GM12873 (cell line): ENCODE measurements at regions not wholly inside any gene's neighbourhood (a gene's known extent, or its start where the extent isn't known, plus 50 kb on each side); places are given as distances from the start of the nearest gene placed in this dataset.

ENCODE experiments used
- CTCF ChIP-seq: IDR thresholded peaks from 2 replicates; pipeline ENCODE4 v1.5.1; 2012; ENCODE audit warnings: low read depth, mild to moderate bottlenecking, moderate library complexity, low read length, control low read depth; ENCODE audit not compliant: insufficient read depth; ENCODE audit errors: missing control alignments

- no peak for TF ChIP-seq CTCF
Measured at GRCh38 chr12:92032101-92032500, 113.5 kb downstream of the BTG1 start.

- TF ChIP-seq CTCF = no peak
Measured at GRCh38 chr12:92030618-92031017, 115.0 kb downstream of the BTG1 start.

GRCh38 chr12:92029902-92030586, 115.6 kb downstream of the BTG1 start:
- TF ChIP-seq CTCF = no peak

- TF ChIP-seq CTCF = no peak
Measured at GRCh38 chr12:92029136-92029535, 116.5 kb downstream of the BTG1 start.

GRCh38 chr12:92028441-92028709, 117.3 kb downstream of the BTG1 start:
- TF ChIP-seq CTCF = no peak

GRCh38 chr12:92027701-92028440, 117.8 kb downstream of the BTG1 start:
- TF ChIP-seq CTCF = no peak

GRCh38 chr12:92027243-92027642, 118.4 kb downstream of the BTG1 start:
- TF ChIP-seq CTCF = no peak
